ENCODE measurements at regions not wholly inside any gene's neighbourhood (a gene's known extent, or its start where the extent isn't known, plus 50 kb on each side); places are given as distances from the start of the nearest gene placed in this dataset.

DNA sequence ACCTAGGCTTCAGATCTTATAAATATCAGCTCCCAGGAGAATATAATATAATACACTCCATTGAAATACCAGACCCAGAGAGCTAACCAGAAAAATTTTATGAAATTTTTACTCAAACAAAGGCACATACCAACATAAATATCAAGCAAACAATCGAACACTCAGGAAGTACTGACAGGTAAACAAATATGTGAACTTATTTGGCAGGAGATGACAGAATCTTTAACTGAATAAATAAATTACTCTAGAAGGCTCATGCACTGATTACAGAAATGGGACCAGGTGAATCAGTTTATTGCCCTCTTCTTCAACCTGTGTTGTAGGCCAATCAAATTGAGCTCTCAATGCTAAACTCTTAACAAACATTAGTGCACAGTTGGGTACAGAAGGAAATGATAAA lies 225.2 kb upstream of the PABPC4L start:
- DNase-seq (no peak), ATAC-seq (no peak)
- no peaks in the 10 kb centered on the region for H3K27me3 Mint-ChIP-seq (ENCODE audit: low read depth)
- no peak overlapping the region for H3K27ac Mint-ChIP-seq
- no peaks in the 10 kb centered on the region for H3K36me3 Mint-ChIP-seq (ENCODE audit: low read depth)
- no peaks in the 10 kb centered on the region for H3K9me3 Mint-ChIP-seq (ENCODE audit: insufficient read depth)
- no peaks in the 10 kb centered on the region for H3K4me1 Mint-ChIP-seq (ENCODE audit: low read depth)
- CTCF ChIA-PET = no interaction called here
- POLR2A ChIA-PET = no interaction called here
- H3K4me3 Mint-ChIP-seq = no peak overlapping the region

DNA sequence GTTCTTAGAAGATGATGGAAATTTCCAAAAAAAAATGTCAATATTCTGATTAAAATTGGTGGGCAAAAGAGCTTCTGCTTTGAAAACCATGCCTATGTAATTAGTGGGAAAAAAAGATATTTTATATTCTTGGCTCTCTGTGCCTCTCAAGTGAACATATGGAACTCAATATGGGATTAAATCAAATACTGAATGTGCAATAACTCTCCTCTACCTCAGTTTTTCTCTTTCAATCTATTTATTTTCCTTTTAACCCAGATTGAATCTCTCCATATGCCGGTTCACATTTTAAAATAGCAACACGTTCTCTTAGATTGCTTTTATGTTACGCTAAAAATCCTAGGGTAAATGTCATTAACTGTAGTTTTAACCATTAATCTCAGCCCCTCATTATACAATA lies 224.2 kb upstream of the PABPC4L start:
- POLR2A ChIA-PET = no interaction called here
- no peak for DNase-seq
- no peak for ATAC-seq
- CTCF ChIA-PET = no interaction called here
- no peaks in the 10 kb centered on the region for H3K36me3 Mint-ChIP-seq (ENCODE audit: low read depth)
- H3K27ac Mint-ChIP-seq = no peak overlapping the region
- no peaks in the 10 kb centered on the region for H3K27me3 Mint-ChIP-seq (ENCODE audit: low read depth)
- H3K4me3 Mint-ChIP-seq = no peak overlapping the region
- no peaks in the 10 kb centered on the region for H3K4me1 Mint-ChIP-seq (ENCODE audit: low read depth)
- no peaks in the 10 kb centered on the region for H3K9me3 Mint-ChIP-seq (ENCODE audit: insufficient read depth)

DNA sequence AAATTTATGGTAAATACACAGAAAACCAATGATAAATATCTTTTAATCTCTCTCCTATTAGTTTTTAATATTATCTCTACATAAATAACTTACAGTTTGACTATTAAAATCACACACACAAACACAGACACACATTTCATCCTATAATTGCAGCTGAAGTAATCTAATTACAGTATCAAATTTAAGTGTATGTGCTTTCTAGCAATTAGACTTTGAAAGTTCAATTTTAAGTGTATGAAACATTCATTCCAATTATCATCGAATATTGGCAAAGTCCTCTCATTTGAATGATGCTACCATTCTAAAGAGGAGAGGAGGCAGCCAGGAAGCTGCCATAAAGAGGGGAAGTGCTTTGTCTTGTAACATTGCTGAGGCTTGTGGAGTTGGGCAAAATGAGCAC lies 221.2 kb upstream of the PABPC4L start:
- Mint-ChIP-seq H3K27me3 (ENCODE audit: low read depth) (no peaks in the 10 kb centered on the region), H3K9me3 (ENCODE audit: insufficient read depth) (no peaks in the 10 kb centered on the region), H3K36me3 (ENCODE audit: low read depth) (no peaks in the 10 kb centered on the region), H3K27ac (no peak overlapping the region), H3K4me1 (ENCODE audit: low read depth) (no peaks in the 10 kb centered on the region), H3K4me3 (no peak overlapping the region)
- ChIA-PET POLR2A (no interaction called here), CTCF (no interaction called here)
- DNase-seq (no peak), ATAC-seq (no peak)

DNA sequence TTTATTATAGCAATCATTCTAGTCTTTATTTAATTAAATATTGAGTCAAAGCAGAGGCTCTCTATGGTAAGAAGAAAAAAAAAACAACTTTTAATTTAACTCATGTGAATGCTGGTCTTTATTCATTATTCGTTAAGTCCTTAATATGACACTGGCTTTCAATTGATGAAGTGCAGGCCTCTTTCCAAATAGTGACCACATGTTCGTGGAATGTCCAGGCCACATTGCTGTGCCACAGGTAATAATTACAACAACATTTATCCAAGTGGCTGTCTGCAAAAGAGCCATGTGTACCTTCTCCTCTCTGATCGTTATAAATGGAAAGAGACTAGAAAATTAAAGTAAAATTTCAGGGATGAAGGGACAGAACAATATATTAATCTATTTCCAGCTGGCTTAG lies 220.1 kb upstream of the PABPC4L start:
- no peaks in the 10 kb centered on the region for H3K9me3 Mint-ChIP-seq (ENCODE audit: insufficient read depth)
- ATAC-seq (no peak), DNase-seq (no peak)
- no peaks in the 10 kb centered on the region for H3K36me3 Mint-ChIP-seq (ENCODE audit: low read depth)
- no peak overlapping the region for H3K27ac Mint-ChIP-seq
- CTCF ChIA-PET = no interaction called here
- H3K4me1 Mint-ChIP-seq (ENCODE audit: low read depth) = no peaks in the 10 kb centered on the region
- no peaks in the 10 kb centered on the region for H3K27me3 Mint-ChIP-seq (ENCODE audit: low read depth)
- H3K4me3 Mint-ChIP-seq = no peak overlapping the region
- POLR2A ChIA-PET = no interaction called here

DNA sequence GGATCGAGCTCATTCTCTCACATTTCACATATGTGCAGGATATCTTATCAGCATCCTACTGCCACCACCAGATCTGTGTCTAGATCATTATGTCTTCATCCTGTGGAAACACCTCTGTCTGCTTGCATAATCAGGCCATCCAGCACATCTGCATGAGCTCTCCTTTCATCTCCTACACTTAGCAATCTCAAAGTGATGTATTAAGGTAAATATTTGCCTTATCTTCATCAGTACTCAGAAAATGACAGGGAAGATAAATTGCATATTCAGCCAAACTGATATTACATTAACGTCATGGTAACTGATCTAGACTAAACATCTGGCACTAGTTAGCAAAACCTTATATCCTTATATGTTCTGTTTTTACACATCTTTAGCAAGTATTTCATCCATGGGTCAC lies 207.3 kb upstream of the PABPC4L start:
- ChIA-PET POLR2A (no interaction called here), CTCF (no interaction called here)
- Mint-ChIP-seq H3K27me3 (ENCODE audit: low read depth) (no peaks in the 10 kb centered on the region), H3K36me3 (ENCODE audit: low read depth) (no peaks in the 10 kb centered on the region), H3K4me1 (ENCODE audit: low read depth) (no peaks in the 10 kb centered on the region), H3K4me3 (no peak overlapping the region), H3K9me3 (ENCODE audit: insufficient read depth) (no peaks in the 10 kb centered on the region), H3K27ac (no peak overlapping the region)
- DNase-seq (no peak), ATAC-seq (no peak)

DNA sequence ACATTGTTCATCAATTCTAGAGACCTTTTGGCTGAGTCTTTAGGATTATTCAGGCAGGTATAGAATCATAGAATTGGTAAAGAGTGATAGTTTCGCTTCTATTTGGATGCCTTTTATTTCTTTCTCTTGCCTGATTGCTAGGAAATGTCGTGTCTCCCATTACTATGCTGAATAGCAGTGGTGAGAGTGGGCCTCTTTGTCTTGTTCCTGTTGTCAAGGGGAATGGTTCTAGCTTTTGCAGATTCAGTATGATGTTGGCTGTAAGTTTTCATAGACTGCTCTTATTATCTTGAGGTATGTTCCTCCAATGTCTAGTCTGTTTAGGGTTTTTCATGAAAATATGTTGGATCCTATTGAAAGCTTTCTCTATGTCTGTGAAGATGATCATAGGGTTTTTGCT lies 200.2 kb upstream of the PABPC4L start:
- ChIA-PET CTCF (no interaction called here), POLR2A (no interaction called here)
- H3K27me3 Mint-ChIP-seq (ENCODE audit: low read depth) = no peaks in the 10 kb centered on the region
- H3K9me3 Mint-ChIP-seq (ENCODE audit: insufficient read depth) = no peaks in the 10 kb centered on the region
- H3K4me3 Mint-ChIP-seq = no peak overlapping the region
- DNase-seq = no peak
- H3K27ac Mint-ChIP-seq = no peak overlapping the region
- H3K4me1 Mint-ChIP-seq (ENCODE audit: low read depth) = no peaks in the 10 kb centered on the region
- no peaks in the 10 kb centered on the region for H3K36me3 Mint-ChIP-seq (ENCODE audit: low read depth)
- ATAC-seq = no peak

DNA sequence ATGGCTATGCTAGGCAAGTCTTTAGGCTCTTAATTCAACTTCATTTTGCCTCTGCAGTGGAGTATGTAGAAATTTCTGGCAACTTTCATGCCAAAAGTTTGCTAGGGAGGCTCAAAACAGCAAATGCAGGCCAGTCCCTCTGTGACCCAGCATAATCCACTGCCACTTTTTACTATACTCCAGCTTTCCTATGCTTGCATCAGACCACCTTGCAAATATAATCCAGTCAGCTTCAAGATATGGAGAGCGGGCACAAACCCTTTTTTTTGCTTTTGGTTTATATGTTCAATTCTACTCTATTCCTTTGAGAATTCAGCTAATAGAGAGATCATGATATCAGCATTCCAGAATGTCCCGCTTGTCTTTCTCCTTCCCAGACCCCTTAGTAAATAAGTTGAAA lies 192.0 kb upstream of the PABPC4L start:
- POLR2A ChIA-PET = no interaction called here
- H3K36me3 Mint-ChIP-seq (ENCODE audit: low read depth) = no peaks in the 10 kb centered on the region
- no peaks in the 10 kb centered on the region for H3K9me3 Mint-ChIP-seq (ENCODE audit: insufficient read depth)
- ATAC-seq = no peak
- no peak for DNase-seq
- CTCF ChIA-PET = no interaction called here
- no peaks in the 10 kb centered on the region for H3K27me3 Mint-ChIP-seq (ENCODE audit: low read depth)
- no peak overlapping the region for H3K4me3 Mint-ChIP-seq
- H3K27ac Mint-ChIP-seq = no peak overlapping the region
- H3K4me1 Mint-ChIP-seq (ENCODE audit: low read depth) = no peaks in the 10 kb centered on the region

DNA sequence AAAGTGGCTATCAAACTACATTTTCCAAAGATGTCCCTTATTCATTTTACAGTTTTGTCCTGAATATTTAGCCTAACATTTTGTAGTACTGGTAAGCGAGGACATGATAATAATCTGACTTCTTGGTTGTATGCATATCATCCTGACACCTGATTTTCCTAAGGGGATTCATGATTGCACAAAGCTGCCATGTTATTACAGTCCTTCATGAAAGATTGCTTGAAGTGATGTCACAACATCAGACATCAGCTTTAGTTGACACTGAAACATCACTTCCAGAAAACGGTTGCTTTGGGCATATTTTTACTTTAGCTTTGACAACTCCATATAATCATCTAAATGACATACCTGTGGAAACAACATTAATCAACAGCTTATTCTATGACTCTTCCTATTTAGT lies 188.7 kb upstream of the PABPC4L start:
- DNase-seq = no peak
- Mint-ChIP-seq H3K36me3 (ENCODE audit: low read depth) (no peaks in the 10 kb centered on the region), H3K27ac (no peak overlapping the region), H3K4me1 (ENCODE audit: low read depth) (no peaks in the 10 kb centered on the region), H3K27me3 (ENCODE audit: low read depth) (no peaks in the 10 kb centered on the region), H3K4me3 (no peak overlapping the region), H3K9me3 (ENCODE audit: insufficient read depth) (no peaks in the 10 kb centered on the region)
- CTCF ChIA-PET = no interaction called here
- POLR2A ChIA-PET = no interaction called here
- no peak for ATAC-seq

DNA sequence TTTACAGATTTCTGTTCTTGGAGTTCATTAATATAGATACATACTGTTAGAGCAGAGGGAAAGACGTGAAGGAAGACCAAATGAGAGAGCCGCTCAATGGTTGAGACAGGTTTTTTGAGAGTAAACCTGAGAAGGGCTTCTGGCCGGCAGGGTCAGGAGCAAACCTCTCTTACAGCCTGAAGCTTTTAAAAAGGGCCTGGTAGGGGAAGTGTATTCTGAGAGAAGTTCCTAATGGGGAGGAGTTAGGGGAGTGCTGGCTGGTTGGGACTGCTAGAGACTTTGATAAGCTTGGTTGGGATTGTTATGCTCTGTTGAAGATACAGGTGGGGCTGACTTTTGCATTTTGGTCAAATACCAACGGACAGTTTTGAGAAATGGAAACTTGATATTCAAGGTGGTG lies 186.8 kb upstream of the PABPC4L start:
- ATAC-seq = no peak
- H3K27ac Mint-ChIP-seq = no peak overlapping the region
- DNase-seq = no peak
- no peak overlapping the region for H3K4me3 Mint-ChIP-seq
- no peaks in the 10 kb centered on the region for H3K36me3 Mint-ChIP-seq (ENCODE audit: low read depth)
- ChIA-PET CTCF (no interaction called here), POLR2A (no interaction called here)
- H3K27me3 Mint-ChIP-seq (ENCODE audit: low read depth) = no peaks in the 10 kb centered on the region
- H3K9me3 Mint-ChIP-seq (ENCODE audit: insufficient read depth) = no peaks in the 10 kb centered on the region
- no peaks in the 10 kb centered on the region for H3K4me1 Mint-ChIP-seq (ENCODE audit: low read depth)

DNA sequence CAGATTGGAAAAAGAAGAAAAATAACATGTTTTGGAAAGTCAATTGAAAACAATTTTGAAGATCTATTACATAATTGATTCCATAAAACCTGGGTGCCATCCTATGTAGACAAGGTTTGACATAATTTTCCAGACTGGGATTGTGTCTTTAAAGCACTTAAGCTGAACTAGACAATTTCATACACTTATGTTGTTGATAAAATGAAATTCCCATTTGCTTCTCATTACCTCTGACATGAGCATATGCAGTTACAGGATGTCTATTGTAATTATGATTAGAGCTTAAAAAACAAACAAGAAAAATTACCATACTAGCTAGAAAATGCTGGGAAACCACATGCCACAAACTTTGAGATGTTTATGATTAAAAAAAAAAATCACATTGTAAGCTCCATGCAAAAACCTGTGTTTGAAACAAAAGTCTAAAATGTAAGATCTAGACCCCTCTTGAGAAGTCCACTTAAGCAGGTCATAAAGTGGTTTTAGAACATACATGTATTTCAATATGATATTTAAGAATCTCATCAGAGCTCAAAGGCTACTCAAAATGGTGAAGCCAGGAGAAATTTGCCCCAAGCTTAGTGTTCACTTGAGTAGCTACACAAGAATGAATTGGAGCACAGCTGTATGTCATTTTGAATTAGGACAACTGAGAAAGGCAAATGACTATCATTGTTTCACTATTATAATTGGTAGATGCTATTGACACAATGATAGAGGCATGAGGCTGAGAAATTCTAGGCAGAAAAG lies 181.1 kb upstream of the PABPC4L start:
- no peaks in the 10 kb centered on the region for H3K36me3 Mint-ChIP-seq (ENCODE audit: low read depth)
- H3K27me3 Mint-ChIP-seq (ENCODE audit: low read depth) = no peaks in the 10 kb centered on the region
- H3K4me1 Mint-ChIP-seq (ENCODE audit: low read depth) = no peaks in the 10 kb centered on the region
- no peak for DNase-seq
- no peak overlapping the region for H3K27ac Mint-ChIP-seq
- ChIA-PET POLR2A (no interaction called here), CTCF (no interaction called here)
- H3K9me3 Mint-ChIP-seq (ENCODE audit: insufficient read depth) = no peaks in the 10 kb centered on the region
- no peak overlapping the region for H3K4me3 Mint-ChIP-seq
- ATAC-seq = no peak

DNA sequence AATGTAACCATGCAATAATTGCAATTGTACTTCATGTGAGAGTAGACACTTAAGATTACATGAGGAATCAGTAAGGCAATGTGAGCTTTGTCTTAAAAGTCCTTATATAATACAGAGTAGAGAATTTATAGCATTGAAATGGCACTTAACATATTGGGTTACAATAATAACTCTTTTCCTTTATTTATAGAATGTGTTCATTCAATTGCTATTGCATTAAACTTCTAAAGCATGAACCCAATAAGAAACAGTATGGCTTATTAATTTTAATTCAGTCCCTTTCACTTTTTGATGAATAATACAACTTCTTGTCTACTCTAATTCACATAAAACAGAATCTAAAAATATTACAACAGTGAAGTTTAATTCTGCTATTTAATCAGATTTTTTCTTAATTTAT lies 174.2 kb upstream of the PABPC4L start:
- no peak overlapping the region for H3K27ac Mint-ChIP-seq
- no peaks in the 10 kb centered on the region for H3K4me1 Mint-ChIP-seq (ENCODE audit: low read depth)
- DNase-seq = no peak
- no peaks in the 10 kb centered on the region for H3K36me3 Mint-ChIP-seq (ENCODE audit: low read depth)
- no peak overlapping the region for H3K4me3 Mint-ChIP-seq
- ChIA-PET POLR2A (no interaction called here), CTCF (no interaction called here)
- peaks cover 3% of the 10 kb centered on the region for H3K9me3 Mint-ChIP-seq (ENCODE audit: insufficient read depth)
- no peak for ATAC-seq
- H3K27me3 Mint-ChIP-seq (ENCODE audit: low read depth) = no peaks in the 10 kb centered on the region

DNA sequence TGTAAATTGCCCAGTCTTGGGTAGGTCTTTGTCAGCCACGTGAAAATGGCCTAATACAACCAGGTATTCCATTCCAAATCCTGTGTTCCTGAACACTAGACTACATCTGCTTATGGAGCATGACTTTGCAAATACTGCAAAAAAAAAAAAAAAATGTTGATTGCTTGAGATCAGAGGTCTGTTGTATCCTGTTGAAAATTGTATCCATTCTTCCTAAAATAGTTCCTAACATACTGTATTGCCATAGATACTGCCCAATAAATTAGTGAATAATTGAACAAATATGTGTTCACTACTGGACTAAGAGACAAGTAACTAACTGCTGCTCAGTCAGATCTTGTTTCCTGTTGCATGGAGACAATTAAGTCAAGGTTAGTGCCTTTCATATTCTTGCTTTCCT lies 164.3 kb upstream of the PABPC4L start:
- H3K36me3 Mint-ChIP-seq (ENCODE audit: low read depth) = no peaks in the 10 kb centered on the region
- CTCF ChIA-PET = no interaction called here
- no peak overlapping the region for H3K27ac Mint-ChIP-seq
- ATAC-seq = no peak
- no peak for DNase-seq
- no peaks in the 10 kb centered on the region for H3K27me3 Mint-ChIP-seq (ENCODE audit: low read depth)
- no peaks in the 10 kb centered on the region for H3K4me1 Mint-ChIP-seq (ENCODE audit: low read depth)
- H3K9me3 Mint-ChIP-seq (ENCODE audit: insufficient read depth) = peaks cover 6% of the 10 kb centered on the region
- H3K4me3 Mint-ChIP-seq = no peak overlapping the region
- POLR2A ChIA-PET = no interaction called here

DNA sequence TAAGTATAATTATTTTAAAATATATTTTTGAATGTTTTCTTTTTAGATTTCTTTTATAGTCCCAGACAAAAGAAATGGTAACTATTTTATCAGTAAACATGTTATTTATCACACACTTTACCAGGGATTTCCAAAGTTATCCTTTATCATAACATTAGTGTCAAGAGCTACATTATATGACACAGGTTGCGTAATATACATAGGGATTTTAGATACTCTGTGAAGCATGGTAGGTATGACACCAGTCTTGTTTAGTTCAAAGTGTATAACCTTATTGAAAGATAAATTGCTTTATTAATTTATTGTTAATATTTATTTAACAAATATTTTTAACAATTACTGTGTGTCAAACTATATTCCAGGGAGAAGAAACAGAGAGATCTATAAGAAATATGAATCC lies 163.3 kb upstream of the PABPC4L start:
- no peaks in the 10 kb centered on the region for H3K27me3 Mint-ChIP-seq (ENCODE audit: low read depth)
- H3K27ac Mint-ChIP-seq = no peak overlapping the region
- CTCF ChIA-PET = no interaction called here
- H3K4me1 Mint-ChIP-seq (ENCODE audit: low read depth) = no peaks in the 10 kb centered on the region
- ATAC-seq = no peak
- H3K4me3 Mint-ChIP-seq = no peak overlapping the region
- POLR2A ChIA-PET = no interaction called here
- peaks cover 1% of the 10 kb centered on the region for H3K9me3 Mint-ChIP-seq (ENCODE audit: insufficient read depth)
- H3K36me3 Mint-ChIP-seq (ENCODE audit: low read depth) = no peaks in the 10 kb centered on the region
- no peak for DNase-seq
